ENCODE measurements at regions not wholly inside any gene's neighbourhood (a gene's known extent, or its start where the extent isn't known, plus 50 kb on each side); places are given as distances from the start of the nearest gene placed in this dataset.

- no peak for TF ChIP-seq CTCF (IDR thresholded peaks at IDR 0.05; ENCODE audit: insufficient read depth, low read length, poor library complexity, severe bottlenecking)
- no peak for TF ChIP-seq EZH2phosphoT487 (conservative IDR thresholded peaks at IDR 0.05; ENCODE audit: low read length)
Observed at GRCh38 chr4:20087522-20087911, 164.2 kb upstream of the SLIT2 start.

Measured in SU-DHL-6 (cell line).